OCI-LY7 (cell line): ENCODE measurements at regions not wholly inside any gene's neighbourhood (a gene's known extent, or its start where the extent isn't known, plus 50 kb on each side); places are given as distances from the start of the nearest gene placed in this dataset.

ENCODE experiments used
- EZH2phosphoT487 ChIP-seq: fragments of 200-600 bp; sonication (generic); IDR thresholded peaks from 2 replicates; pipeline ENCODE4 v1.6.1; 2018; ENCODE audit warnings: low read depth, borderline replicate concordance, mild to moderate bottlenecking, mixed run types, antibody characterized with exemption, low read length, moderate library complexity, mixed read lengths
- TF ChIP-seq, protein P1 (sequence below): fragments of 200-600 bp; sonication (generic); conservative IDR thresholded peaks from 2 replicates; pipeline ENCODE4 v1.5.1; 2014; ENCODE audit warnings: mild to moderate bottlenecking, antibody characterized with exemption, low read length, moderate library complexity, mixed read lengths

DNA sequence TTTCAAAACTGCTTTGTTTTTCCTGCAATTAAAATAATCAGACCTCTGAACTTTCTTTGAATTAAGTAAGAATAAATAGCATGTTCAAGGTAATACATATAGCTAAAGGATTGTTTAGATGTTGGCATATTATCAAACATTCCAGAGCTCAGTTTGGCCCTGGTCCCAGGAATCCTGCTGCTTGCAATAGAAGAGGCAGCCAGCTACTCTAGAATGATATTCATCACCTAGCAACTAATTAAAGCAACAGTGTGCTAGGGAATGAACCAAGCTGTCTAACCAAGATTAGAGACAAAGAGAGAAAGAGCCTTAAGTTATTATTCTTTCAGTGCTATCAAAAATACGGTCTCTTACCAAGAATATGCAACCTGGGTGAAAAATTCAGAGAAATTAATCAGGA is 460.9 kb downstream of the GABRG1 start:
- TF ChIP-seq, protein P1, sequence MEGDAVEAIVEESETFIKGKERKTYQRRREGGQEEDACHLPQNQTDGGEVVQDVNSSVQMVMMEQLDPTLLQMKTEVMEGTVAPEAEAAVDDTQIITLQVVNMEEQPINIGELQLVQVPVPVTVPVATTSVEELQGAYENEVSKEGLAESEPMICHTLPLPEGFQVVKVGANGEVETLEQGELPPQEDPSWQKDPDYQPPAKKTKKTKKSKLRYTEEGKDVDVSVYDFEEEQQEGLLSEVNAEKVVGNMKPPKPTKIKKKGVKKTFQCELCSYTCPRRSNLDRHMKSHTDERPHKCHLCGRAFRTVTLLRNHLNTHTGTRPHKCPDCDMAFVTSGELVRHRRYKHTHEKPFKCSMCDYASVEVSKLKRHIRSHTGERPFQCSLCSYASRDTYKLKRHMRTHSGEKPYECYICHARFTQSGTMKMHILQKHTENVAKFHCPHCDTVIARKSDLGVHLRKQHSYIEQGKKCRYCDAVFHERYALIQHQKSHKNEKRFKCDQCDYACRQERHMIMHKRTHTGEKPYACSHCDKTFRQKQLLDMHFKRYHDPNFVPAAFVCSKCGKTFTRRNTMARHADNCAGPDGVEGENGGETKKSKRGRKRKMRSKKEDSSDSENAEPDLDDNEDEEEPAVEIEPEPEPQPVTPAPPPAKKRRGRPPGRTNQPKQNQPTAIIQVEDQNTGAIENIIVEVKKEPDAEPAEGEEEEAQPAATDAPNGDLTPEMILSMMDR: no peak
- TF ChIP-seq EZH2phosphoT487: no peak
